RWPE2 (cell line): ENCODE measurements at regions not wholly inside any gene's neighbourhood (a gene's known extent, or its start where the extent isn't known, plus 50 kb on each side); places are given as distances from the start of the nearest gene placed in this dataset.

Source experiments
- ATAC-seq: fragments of 200-7000 bp; cut with Tn5 transposase; 3 replicates; pipeline ENCODE4 v1.9.1; 2021; ENCODE audit warnings: low read depth
- DNase-seq: peaks from one replicate; pipeline ENCODE4 v3.0.0-alpha.2; 2020; ENCODE audit warnings: low spot score
- H3K27ac ChIP-seq: fragments of 450-650 bp; 2 replicates; pipeline ENCODE4 v1.5.1; 2017; ENCODE audit warnings: mild to moderate bottlenecking; ENCODE audit not compliant: poor library complexity, severe bottlenecking
- H3K27me3 ChIP-seq: fragments of 250-450 bp; sonication (Bioruptor Pico); 2 replicates; pipeline ENCODE4 v1.5.1; 2021; ENCODE audit warnings: mild to moderate bottlenecking, moderate library complexity; ENCODE audit not compliant: insufficient read depth, poor library complexity, severe bottlenecking
- H3K36me3 ChIP-seq: fragments of 250-450 bp; sonication (Bioruptor Pico); 2 replicates; pipeline ENCODE4 v1.5.1; 2020; ENCODE audit warnings: low read depth, mild to moderate bottlenecking, moderate library complexity
- H3K4me1 ChIP-seq: fragments of 250-450 bp; sonication (Bioruptor Pico); 2 replicates; pipeline ENCODE4 v1.5.1; 2021; ENCODE audit warnings: mild to moderate bottlenecking, moderate library complexity; ENCODE audit not compliant: insufficient read depth, poor library complexity, severe bottlenecking
- H3K4me3 ChIP-seq: fragments of 250-450 bp; sonication (Bioruptor Pico); 2 replicates; pipeline ENCODE4 v1.5.1; 2021; ENCODE audit warnings: mild to moderate bottlenecking, moderate library complexity; ENCODE audit not compliant: severe bottlenecking
- H3K9me3 ChIP-seq: fragments of 250-450 bp; sonication (Bioruptor Pico); 2 replicates; pipeline ENCODE4 v1.5.1; 2021; ENCODE audit warnings: mild to moderate bottlenecking, moderate library complexity; ENCODE audit not compliant: severe bottlenecking
- CTCF ChIP-seq: fragments of 450-650 bp; IDR thresholded peaks from one replicate; pipeline ENCODE4 v1.5.1; 2017; ENCODE audit warnings: mild to moderate bottlenecking, moderate library complexity; ENCODE audit not compliant: poor library complexity, severe bottlenecking

- H3K4me3 ChIP-seq, result no peak overlapping the region
- H3K9me3 ChIP-seq, result no peaks in the 10 kb centered on the region
- H3K36me3 ChIP-seq, result no peaks in the 10 kb centered on the region
- no peaks in the 10 kb centered on the region for H3K4me1 ChIP-seq
- TF ChIP-seq CTCF, result no peak
- no peaks in the 10 kb centered on the region for H3K27me3 ChIP-seq
- DNase-seq, result no peak
- H3K27ac ChIP-seq, result no peak overlapping the region
- ATAC-seq, result no peak
These were observed 2771.0 kb upstream of the PCDH20 start for GRCh38 chr13:64186503-64187250.

- ATAC-seq (no peak), DNase-seq (no peak)
- Histone ChIP-seq H3K27me3 (no peaks in the 10 kb centered on the region), H3K36me3 (no peaks in the 10 kb centered on the region), H3K4me3 (no peak overlapping the region), H3K9me3 (no peaks in the 10 kb centered on the region), H3K4me1 (no peaks in the 10 kb centered on the region), H3K27ac (no peak overlapping the region)
- no peak for TF ChIP-seq CTCF
These were observed 2770.4 kb upstream of the PCDH20 start for GRCh38 chr13:64186071-64186470.

GRCh38 chr13:64180756-64181155, 2765.1 kb upstream of the PCDH20 start:
- Histone ChIP-seq H3K27ac (no peak overlapping the region), H3K9me3 (no peaks in the 10 kb centered on the region), H3K36me3 (no peaks in the 10 kb centered on the region), H3K4me3 (no peak overlapping the region), H3K4me1 (no peaks in the 10 kb centered on the region), H3K27me3 (no peaks in the 10 kb centered on the region)
- no peak for ATAC-seq
- DNase-seq, result no peak
- TF ChIP-seq CTCF, result no peak

GRCh38 chr13:64165826-64166225, 2750.2 kb upstream of the PCDH20 start:
- no peak for DNase-seq
- H3K36me3 ChIP-seq, result no peaks in the 10 kb centered on the region
- no peaks in the 10 kb centered on the region for H3K9me3 ChIP-seq
- no peak for TF ChIP-seq CTCF
- no peak for ATAC-seq
- no peaks in the 10 kb centered on the region for H3K27me3 ChIP-seq
- no peak overlapping the region for H3K27ac ChIP-seq
- no peak overlapping the region for H3K4me3 ChIP-seq
- H3K4me1 ChIP-seq, result no peaks in the 10 kb centered on the region

- ATAC-seq (no peak), DNase-seq (no peak)
- H3K27ac ChIP-seq, result no peak overlapping the region
- no peaks in the 10 kb centered on the region for H3K27me3 ChIP-seq
- no peak overlapping the region for H3K4me3 ChIP-seq
- TF ChIP-seq CTCF, result no peak
- no peaks in the 10 kb centered on the region for H3K36me3 ChIP-seq
- H3K4me1 ChIP-seq, result no peaks in the 10 kb centered on the region
- no peaks in the 10 kb centered on the region for H3K9me3 ChIP-seq
These were observed 2748.8 kb upstream of the PCDH20 start for GRCh38 chr13:64164435-64164834.
